Choroid plexus epithelial cell (primary cell): ENCODE measurements at regions not wholly inside any gene's neighbourhood (a gene's known extent, or its start where the extent isn't known, plus 50 kb on each side); places are given as distances from the start of the nearest gene placed in this dataset.

Experiments used
- DNase-seq: peaks from one replicate; pipeline ENCODE4 v3.0.0-alpha.2; 2010; ENCODE audit warnings: low read depth
- H3K4me3 ChIP-seq: 2 replicates; pipeline ENCODE4 v1.5.1; 2011; ENCODE audit warnings: low read depth, mild to moderate bottlenecking, control low read depth, low read length, moderate library complexity
- TF ChIP-seq, protein P1 (sequence below): conservative IDR thresholded peaks from 2 replicates; pipeline ENCODE4 v1.5.1; 2011; ENCODE audit warnings: low read depth, mild to moderate bottlenecking, control low read depth, inconsistent platforms, low read length, moderate library complexity

DNA sequence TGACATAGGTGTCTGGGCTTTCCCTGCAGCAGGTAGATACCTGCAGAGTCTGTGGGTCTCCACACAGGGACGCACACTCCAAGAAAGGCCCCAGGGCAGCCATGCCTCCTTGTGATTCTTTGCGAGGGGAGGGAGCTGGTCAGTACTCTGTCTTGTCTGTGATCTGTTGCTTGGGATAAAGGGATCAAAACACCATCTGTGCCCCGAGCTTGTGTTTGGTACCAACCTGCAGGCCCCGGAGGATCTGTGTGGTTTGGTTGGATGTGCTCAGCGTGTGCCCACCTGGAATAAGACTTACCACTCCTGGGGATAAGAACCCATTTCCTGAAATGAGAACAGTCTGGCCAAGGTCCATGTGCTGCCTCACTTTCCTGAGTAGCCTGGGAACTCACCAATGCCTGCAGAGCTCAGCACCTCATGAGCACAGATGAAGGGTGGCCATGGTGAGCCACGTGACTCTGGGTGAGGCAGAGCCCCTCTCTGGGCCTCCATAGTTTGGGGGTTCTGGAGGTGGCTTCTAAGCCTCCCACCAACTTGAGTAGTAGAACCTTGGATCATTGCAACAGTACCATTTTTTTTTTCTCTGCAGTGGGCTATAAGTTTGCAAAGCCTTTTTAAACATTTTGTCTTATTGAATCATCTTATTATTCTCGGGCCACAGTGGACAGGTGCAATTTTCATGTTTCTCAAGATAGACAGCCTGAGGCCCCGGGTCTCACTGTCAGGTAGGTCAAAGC, 134.8 kb downstream of the DDX1 start:
- TF ChIP-seq, protein P1, sequence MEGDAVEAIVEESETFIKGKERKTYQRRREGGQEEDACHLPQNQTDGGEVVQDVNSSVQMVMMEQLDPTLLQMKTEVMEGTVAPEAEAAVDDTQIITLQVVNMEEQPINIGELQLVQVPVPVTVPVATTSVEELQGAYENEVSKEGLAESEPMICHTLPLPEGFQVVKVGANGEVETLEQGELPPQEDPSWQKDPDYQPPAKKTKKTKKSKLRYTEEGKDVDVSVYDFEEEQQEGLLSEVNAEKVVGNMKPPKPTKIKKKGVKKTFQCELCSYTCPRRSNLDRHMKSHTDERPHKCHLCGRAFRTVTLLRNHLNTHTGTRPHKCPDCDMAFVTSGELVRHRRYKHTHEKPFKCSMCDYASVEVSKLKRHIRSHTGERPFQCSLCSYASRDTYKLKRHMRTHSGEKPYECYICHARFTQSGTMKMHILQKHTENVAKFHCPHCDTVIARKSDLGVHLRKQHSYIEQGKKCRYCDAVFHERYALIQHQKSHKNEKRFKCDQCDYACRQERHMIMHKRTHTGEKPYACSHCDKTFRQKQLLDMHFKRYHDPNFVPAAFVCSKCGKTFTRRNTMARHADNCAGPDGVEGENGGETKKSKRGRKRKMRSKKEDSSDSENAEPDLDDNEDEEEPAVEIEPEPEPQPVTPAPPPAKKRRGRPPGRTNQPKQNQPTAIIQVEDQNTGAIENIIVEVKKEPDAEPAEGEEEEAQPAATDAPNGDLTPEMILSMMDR, result no peak
- no peak overlapping the region for H3K4me3 ChIP-seq
- no peak for DNase-seq

DNA sequence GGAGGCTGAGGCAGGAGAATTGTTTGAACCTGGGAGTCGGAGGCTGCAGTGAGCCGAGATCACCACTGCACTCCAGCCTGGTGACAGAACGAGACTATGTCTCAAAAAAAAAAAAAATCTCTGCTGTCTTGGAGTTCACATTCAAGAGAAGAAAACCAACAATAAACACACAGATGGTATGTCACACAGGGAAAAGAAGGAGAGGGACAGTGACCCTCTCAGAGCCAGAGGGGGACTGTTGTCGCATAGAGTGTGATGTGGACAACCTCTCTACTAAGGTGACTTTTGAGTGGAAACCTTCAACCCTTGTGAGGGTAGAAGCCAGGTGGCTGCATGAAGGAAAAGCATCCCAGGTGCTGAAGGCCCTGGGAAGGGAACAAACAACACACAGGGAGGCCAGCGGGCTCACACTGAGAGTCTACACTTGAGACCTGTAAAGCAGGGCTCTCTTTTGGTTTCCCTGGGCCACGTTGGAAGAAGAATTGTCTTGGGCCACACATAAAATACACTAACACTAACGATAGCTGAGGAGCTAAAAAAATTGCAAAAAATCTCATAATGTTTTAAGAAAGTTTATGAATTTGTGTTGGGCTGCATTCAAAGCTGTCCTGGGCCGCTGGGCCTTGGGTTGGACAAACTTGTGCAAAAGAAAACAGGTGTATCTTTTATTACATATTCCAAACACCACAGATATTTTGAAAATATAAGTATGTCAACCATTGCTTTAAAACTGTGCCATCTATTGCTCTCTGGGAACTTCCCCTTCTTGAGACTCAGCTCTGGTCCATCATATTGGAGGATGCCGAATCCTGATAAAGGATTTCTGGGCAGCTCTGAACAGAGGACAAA, 136.0 kb downstream of the DDX1 start:
- no peak overlapping the region for H3K4me3 ChIP-seq
- no peak for DNase-seq
- TF ChIP-seq, protein P1, result no peak

GRCh38 chr2:15728245-15728938, 136.7 kb downstream of the DDX1 start:
- TF ChIP-seq, protein P1, result no peak
- DNase-seq, result no peak
- no peak overlapping the region for H3K4me3 ChIP-seq

DNA sequence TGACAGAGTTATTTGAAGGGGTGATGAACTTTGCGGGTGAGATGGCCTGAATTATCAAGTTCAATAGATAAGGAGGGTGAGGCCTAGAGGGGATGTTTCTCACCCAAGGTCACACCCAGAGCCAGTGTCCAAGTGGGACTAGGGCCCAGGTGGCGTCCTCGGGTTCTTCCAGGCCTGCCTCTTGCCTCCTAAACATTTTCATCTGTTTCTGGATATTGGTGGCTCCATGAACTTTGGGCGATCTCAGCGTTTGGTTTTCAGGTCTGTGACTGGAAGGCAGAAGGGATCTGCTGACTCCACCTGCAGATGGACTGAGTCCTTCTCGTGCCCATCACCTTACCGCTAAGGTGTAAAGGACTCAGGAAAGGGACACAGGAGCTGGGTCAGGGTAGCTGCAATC, 137.3 kb downstream of the DDX1 start:
- TF ChIP-seq, protein P1, result no peak
- no peak for DNase-seq
- no peak overlapping the region for H3K4me3 ChIP-seq

- TF ChIP-seq, protein P1, result no peak
- H3K4me3 ChIP-seq, result no peak overlapping the region
- DNase-seq, result peak; percentile 58
Measured at GRCh38 chr2:15729709-15730544, 138.3 kb downstream of the DDX1 start.

GRCh38 chr2:15730545-15731212, 139.0 kb downstream of the DDX1 start:
- DNase-seq, result peak; percentile 99
- no peak overlapping the region for H3K4me3 ChIP-seq
- TF ChIP-seq, protein P1, result no peak
